BE2C (cell line): ENCODE measurements at regions not wholly inside any gene's neighbourhood (a gene's known extent, or its start where the extent isn't known, plus 50 kb on each side); places are given as distances from the start of the nearest gene placed in this dataset.

ENCODE experiments used
- DNase-seq: peaks from one replicate; pipeline ENCODE4 v3.0.0-alpha.2; 2020
- H3K27me3 ChIP-seq: fragments of 250-450 bp; sonication (Bioruptor Pico); 2 replicates; pipeline ENCODE4 v1.5.1; 2020; ENCODE audit warnings: mild to moderate bottlenecking
- H3K36me3 ChIP-seq: fragments of 250-450 bp; sonication (Bioruptor Pico); 2 replicates; pipeline ENCODE4 v1.5.1; 2020; ENCODE audit warnings: mild to moderate bottlenecking
- H3K4me1 ChIP-seq: fragments of 250-450 bp; sonication (Bioruptor Pico); 2 replicates; pipeline ENCODE4 v1.5.1; 2020
- H3K4me3 ChIP-seq: 2 replicates; pipeline ENCODE4 v1.5.1; 2011; ENCODE audit warnings: low read depth, low read length
- H3K9me3 ChIP-seq: fragments of 250-450 bp; sonication (Bioruptor Pico); 2 replicates; pipeline ENCODE4 v1.5.1; 2020
- CTCF ChIP-seq: IDR thresholded peaks from 2 replicates; pipeline ENCODE4 v1.5.1; 2012; ENCODE audit warnings: mild to moderate bottlenecking, low read depth, low read length

GRCh38 chr15:46701346-46701745, 1016.0 kb upstream of the SEMA6D start:
- Histone ChIP-seq H3K4me1 (no peaks in the 10 kb centered on the region), H3K9me3 (no peaks in the 10 kb centered on the region), H3K36me3 (no peaks in the 10 kb centered on the region), H3K27me3 (no peaks in the 10 kb centered on the region), H3K4me3 (no peak overlapping the region)
- TF ChIP-seq CTCF = no peak
- DNase-seq = no peak

- Histone ChIP-seq H3K36me3 (no peaks in the 10 kb centered on the region), H3K4me3 (no peak overlapping the region), H3K4me1 (no peaks in the 10 kb centered on the region), H3K9me3 (no peaks in the 10 kb centered on the region), H3K27me3 (no peaks in the 10 kb centered on the region)
- TF ChIP-seq CTCF = no peak
- DNase-seq = no peak
Observed at GRCh38 chr15:46701896-46702295, 1015.4 kb upstream of the SEMA6D start.

GRCh38 chr15:46703020-46703861, 1014.1 kb upstream of the SEMA6D start:
- no peak overlapping the region for H3K4me3 ChIP-seq
- no peak for TF ChIP-seq CTCF
- no peak for DNase-seq
- no peaks in the 10 kb centered on the region for H3K4me1 ChIP-seq
- no peaks in the 10 kb centered on the region for H3K36me3 ChIP-seq
- H3K27me3 ChIP-seq = no peaks in the 10 kb centered on the region
- H3K9me3 ChIP-seq = no peaks in the 10 kb centered on the region

DNA sequence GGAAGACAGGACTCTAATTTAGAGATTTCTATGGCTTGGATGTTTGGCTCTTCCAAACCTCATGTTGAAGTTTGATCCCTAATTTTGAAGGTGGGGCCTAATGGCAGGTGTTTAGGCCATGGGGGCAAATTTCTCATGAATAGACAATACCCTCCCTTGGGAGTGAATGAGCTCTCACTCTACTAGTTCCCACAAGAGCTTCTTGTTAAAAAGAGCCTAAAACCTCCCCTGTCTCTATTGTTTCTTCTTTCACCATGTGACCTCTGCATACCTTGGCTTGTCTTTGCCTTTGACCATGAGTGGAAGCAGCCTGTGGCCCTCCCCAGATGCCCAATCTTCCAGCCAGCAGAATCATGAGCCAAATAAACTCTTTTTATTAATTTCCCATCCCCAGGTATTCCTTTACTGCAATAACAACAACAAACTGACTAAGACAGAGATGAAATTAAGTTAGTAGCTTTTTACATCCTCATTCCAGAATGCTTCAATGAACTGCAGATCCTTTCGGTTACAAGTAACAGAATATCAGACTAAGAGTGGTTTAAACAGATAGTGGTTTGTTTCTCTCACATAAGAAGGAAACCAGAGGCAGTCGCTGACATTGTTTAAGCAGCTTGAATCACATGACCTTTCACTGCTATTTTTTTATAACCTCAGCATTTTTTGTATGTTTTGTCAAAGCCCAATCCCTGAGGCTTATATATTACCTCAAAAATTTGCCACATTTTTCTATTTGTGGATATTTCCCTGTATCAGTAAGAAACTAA, 1013.3 kb upstream of the SEMA6D start:
- DNase-seq = no peak
- H3K4me1 ChIP-seq = no peaks in the 10 kb centered on the region
- H3K27me3 ChIP-seq = no peaks in the 10 kb centered on the region
- H3K4me3 ChIP-seq = no peak overlapping the region
- no peaks in the 10 kb centered on the region for H3K9me3 ChIP-seq
- no peaks in the 10 kb centered on the region for H3K36me3 ChIP-seq
- no peak for TF ChIP-seq CTCF

GRCh38 chr15:46707452-46707851, 1009.9 kb upstream of the SEMA6D start:
- DNase-seq = no peak
- no peaks in the 10 kb centered on the region for H3K4me1 ChIP-seq
- no peaks in the 10 kb centered on the region for H3K36me3 ChIP-seq
- H3K27me3 ChIP-seq = no peaks in the 10 kb centered on the region
- TF ChIP-seq CTCF = no peak
- H3K4me3 ChIP-seq = no peak overlapping the region
- H3K9me3 ChIP-seq = no peaks in the 10 kb centered on the region

GRCh38 chr15:46708226-46708625, 1009.1 kb upstream of the SEMA6D start:
- Histone ChIP-seq H3K36me3 (no peaks in the 10 kb centered on the region), H3K4me1 (no peaks in the 10 kb centered on the region), H3K4me3 (no peak overlapping the region), H3K27me3 (no peaks in the 10 kb centered on the region), H3K9me3 (no peaks in the 10 kb centered on the region)
- DNase-seq = no peak
- TF ChIP-seq CTCF = no peak
